NCI-H2029 treated with DMSO at 0.1 percent for 48 hours (cell line): ENCODE measurements at regions not wholly inside any gene's neighbourhood (a gene's known extent, or its start where the extent isn't known, plus 50 kb on each side); places are given as distances from the start of the nearest gene placed in this dataset.

Experiments used
- DNase-seq: peaks from one replicate; lab custom pipeline; 2025; lab: John Stamatoyannopoulos, UW

DNA sequence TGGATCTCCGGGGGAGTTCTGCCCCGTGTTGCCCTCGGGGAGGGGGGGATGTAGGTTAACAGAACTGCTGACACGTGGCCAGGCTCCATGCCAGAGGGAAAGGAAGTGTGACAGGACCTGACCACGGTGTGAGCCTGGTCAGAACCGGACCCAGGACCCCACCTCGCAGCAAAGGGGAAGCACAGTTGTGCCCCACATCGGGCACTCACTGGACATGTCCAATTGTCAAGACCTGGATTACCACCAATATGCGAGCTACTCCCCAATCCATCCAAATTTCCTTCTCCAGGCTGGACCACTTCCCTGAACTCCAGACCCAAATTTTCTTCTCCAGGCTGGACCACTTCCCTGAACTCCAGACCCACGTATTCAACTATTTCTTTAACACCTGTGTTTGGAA is 78.8 kb upstream of the PIWIL1 start:
- no peak for DNase-seq

- no peak for DNase-seq
Observed at GRCh38 chr12:130263025-130263424, 74.7 kb upstream of the PIWIL1 start.

GRCh38 chr12:130263996-130264395 is 73.7 kb upstream of the PIWIL1 start:
- DNase-seq: no peak

DNA sequence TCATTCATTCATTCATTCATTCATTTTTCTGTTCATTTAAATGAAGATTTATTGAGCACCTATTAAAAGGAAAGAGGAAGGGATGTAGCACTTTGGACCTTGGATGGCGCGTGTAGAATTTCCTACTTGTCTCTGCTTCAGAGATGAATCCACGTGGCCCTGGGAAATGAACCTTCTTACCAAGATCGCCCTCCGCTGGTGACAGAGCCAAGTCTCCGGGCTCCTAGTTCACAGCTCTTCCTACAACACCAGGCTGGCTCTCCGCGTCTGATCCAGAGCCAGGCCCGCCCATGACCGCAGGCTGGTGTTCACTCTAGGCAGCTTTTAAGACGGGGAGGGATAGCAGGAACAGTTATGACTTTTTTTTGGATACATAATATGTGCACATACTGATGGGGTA is 70.9 kb upstream of the PIWIL1 start:
- no peak for DNase-seq

- peak; percentile 50 for DNase-seq
Observed at GRCh38 chr12:130280231-130280630, 57.5 kb upstream of the PIWIL1 start.

DNA sequence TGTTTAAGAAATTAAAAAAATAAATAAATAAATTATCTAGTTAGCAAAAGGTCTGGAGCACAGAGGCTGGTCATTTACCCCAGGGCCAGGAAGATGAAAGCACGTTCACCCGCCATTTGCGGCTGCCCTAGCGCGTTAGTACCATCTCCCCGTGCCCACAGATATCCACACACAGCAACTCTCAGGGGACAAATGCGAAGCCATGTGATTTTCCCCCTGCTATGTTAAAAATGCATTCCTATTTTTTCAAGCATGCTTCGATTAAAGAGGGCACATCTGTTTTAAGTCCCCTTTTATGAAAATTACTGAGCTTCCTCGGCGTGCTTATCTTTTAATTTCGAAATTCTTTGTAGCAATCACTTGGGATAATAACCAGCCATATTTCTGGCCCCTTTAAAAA is 56.9 kb upstream of the PIWIL1 start:
- no peak for DNase-seq

- DNase-seq: no peak
Observed at GRCh38 chr12:130281153-130281799, 56.4 kb upstream of the PIWIL1 start.

DNA sequence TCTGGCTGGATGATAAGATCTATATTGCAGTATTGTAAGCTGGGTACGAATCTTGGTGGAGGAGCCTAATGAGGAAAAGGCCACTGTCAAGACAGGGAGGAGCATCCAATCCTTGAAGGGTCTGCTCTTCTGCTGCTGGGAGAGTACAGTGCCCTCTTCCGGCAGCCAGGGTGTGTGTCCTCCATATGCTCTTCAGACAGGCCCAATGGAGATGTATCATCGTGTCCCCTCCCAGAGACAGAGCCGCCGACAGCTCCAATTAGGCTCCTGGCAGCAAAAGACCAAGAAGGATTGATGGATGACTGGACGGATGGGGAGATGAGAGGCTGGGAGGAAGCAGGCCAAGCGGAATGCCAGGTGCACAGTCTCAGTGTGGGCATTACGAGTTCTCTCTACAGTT is 51.6 kb upstream of the PIWIL1 start:
- no peak for DNase-seq

- no peak for DNase-seq
Observed at GRCh38 chr12:130286741-130287440, 50.8 kb upstream of the PIWIL1 start.
